K562 (cell line): ENCODE measurements at regions not wholly inside any gene's neighbourhood (a gene's known extent, or its start where the extent isn't known, plus 50 kb on each side); places are given as distances from the start of the nearest gene placed in this dataset.

Source experiments
- ATF7 ChIP-seq: fragments of 450-650 bp; IDR thresholded peaks from 2 replicates; pipeline ENCODE4 v1.7.1; 2014; ENCODE audit warnings: mild to moderate bottlenecking, moderate library complexity
- MCM7 ChIP-seq, 2 experiments: fragments of 450-650 bp; IDR thresholded peaks; 2 replicates each; pipeline ENCODE4 v1.6.1; 2016 to 2018
- MTA2 ChIP-seq: fragments of 450-650 bp; IDR thresholded peaks from 2 replicates; pipeline ENCODE4 v1.6.1; 2016; ENCODE audit warnings: low read depth
- POLR2AphosphoS2 ChIP-seq: IDR thresholded peaks from 2 replicates; pipeline ENCODE4 v1.6.1; 2012; ENCODE audit warnings: low read length, improper control_type of control experiment
- POLR2G ChIP-seq: fragments of 200-400 bp; formaldehyde crosslinking; IDR thresholded peaks from 2 replicates; pipeline ENCODE4 v1.6.1; 2017; ENCODE audit warnings: low read depth, mild to moderate bottlenecking, antibody characterized with exemption, low read length, moderate library complexity
- TCF7 ChIP-seq: sonication (generic); IDR thresholded peaks from 2 replicates; pipeline ENCODE4 v1.6.1; 2016; ENCODE audit warnings: antibody characterized with exemption, borderline replicate concordance
- YBX1 ChIP-seq: fragments of 450-650 bp; IDR thresholded peaks from 2 replicates; pipeline ENCODE4 v1.7.1; 2016; ENCODE audit warnings: mild to moderate bottlenecking
- ZZZ3 ChIP-seq: fragments of 450-650 bp; IDR thresholded peaks from 2 replicates; pipeline ENCODE4 v1.6.1; 2016; ENCODE audit warnings: antibody characterized with exemption, mild to moderate bottlenecking, moderate library complexity
- TF ChIP-seq, protein P1 (sequence below), 3 experiments: IDR thresholded peaks in 2 of 3; conservative IDR thresholded peaks in 1 of 3; 2 replicates each; pipeline ENCODE4 v1.5.1; 2011 to 2012; ENCODE audit warnings: low read length in 3 of 3, mild to moderate bottlenecking in 3 of 3, control low read depth in 2 of 3, improper control_type of control experiment in 1 of 3, inconsistent platforms in 1 of 3, low read depth in 1 of 3, mixed read lengths in 1 of 3, moderate library complexity in 1 of 3; ENCODE audit not compliant: insufficient read depth in 2 of 3

DNA sequence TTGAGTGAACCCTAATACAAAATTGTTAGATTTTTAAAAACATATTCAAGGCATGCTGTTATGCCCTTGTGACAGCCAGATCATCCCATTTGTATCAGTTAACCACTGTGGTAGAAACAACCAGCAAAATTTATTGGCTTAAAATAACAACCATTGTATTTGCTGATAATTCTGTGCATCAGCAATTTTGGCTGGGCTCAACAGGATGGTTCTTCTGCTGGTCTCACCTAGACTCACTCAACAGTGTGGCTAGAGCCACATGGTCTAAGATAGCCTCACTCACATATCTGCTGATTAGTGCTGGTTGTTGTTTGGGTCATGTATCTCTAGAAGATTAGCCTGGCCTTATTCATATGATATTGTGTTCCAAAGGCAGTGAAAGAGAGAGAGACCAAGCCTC is 160.1 kb upstream of the GATA6 start:
- TF ChIP-seq, protein P1, sequence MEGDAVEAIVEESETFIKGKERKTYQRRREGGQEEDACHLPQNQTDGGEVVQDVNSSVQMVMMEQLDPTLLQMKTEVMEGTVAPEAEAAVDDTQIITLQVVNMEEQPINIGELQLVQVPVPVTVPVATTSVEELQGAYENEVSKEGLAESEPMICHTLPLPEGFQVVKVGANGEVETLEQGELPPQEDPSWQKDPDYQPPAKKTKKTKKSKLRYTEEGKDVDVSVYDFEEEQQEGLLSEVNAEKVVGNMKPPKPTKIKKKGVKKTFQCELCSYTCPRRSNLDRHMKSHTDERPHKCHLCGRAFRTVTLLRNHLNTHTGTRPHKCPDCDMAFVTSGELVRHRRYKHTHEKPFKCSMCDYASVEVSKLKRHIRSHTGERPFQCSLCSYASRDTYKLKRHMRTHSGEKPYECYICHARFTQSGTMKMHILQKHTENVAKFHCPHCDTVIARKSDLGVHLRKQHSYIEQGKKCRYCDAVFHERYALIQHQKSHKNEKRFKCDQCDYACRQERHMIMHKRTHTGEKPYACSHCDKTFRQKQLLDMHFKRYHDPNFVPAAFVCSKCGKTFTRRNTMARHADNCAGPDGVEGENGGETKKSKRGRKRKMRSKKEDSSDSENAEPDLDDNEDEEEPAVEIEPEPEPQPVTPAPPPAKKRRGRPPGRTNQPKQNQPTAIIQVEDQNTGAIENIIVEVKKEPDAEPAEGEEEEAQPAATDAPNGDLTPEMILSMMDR (IDR thresholded peaks at IDR 0.05 in 2 of 3, conservative IDR thresholded peaks at IDR 0.05 in 1 of 3; ENCODE audit: insufficient read depth in 2 of 3, low read depth in 1 of 3, low read length in 3 of 3), result no peak
- TF ChIP-seq YBX1 (no peak), TCF7 (no peak), ATF7 (no peak), POLR2AphosphoS2 (no peak), MTA2 (no peak), MCM7 (IDR thresholded peaks at IDR 0.05) (no peak), ZZZ3 (no peak), POLR2G (no peak)
